Mesenchymal stem cell (in vitro differentiated cells and primary cell): ENCODE measurements at regions not wholly inside any gene's neighbourhood (a gene's known extent, or its start where the extent isn't known, plus 50 kb on each side); places are given as distances from the start of the nearest gene placed in this dataset.

Experiments used
- DNase-seq: peaks from one replicate; pipeline ENCODE4 v3.0.0-alpha.2; 2013
- H2AFZ ChIP-seq: one replicate; pipeline ENCODE4 v1.6.1; 2013; ENCODE audit warnings: low read depth, mild to moderate bottlenecking, control low read depth, inconsistent platforms, low read length, moderate library complexity
- H2AK5ac ChIP-seq: 2 replicates; pipeline ENCODE4 v1.6.1; 2013; ENCODE audit warnings: low read length, moderate library complexity, mild to moderate bottlenecking, inconsistent platforms; ENCODE audit not compliant: severe bottlenecking
- H2BK120ac ChIP-seq: one replicate; pipeline ENCODE4 v1.6.1; 2013; ENCODE audit warnings: low read depth, mild to moderate bottlenecking, inconsistent platforms, low read length, moderate library complexity
- H2BK12ac ChIP-seq, 2 experiments: one replicate each; pipeline ENCODE4 v1.6.1; 2013; ENCODE audit warnings: inconsistent platforms in 2 of 2, low read length in 2 of 2, mild to moderate bottlenecking in 2 of 2, moderate library complexity in 2 of 2, control low read depth in 1 of 2
- H2BK15ac ChIP-seq: one replicate; pipeline ENCODE4 v1.6.1; 2013; ENCODE audit warnings: mild to moderate bottlenecking, low read depth, inconsistent platforms; ENCODE audit not compliant: poor library complexity, severe bottlenecking
- H2BK5ac ChIP-seq: 2 replicates; pipeline ENCODE4 v1.6.1; 2013; ENCODE audit warnings: low read depth, mild to moderate bottlenecking, low read length, control low read depth, inconsistent platforms; ENCODE audit not compliant: poor library complexity, severe bottlenecking
- H3K14ac ChIP-seq, 2 experiments: one replicate each; pipeline ENCODE4 v1.6.1; 2013; ENCODE audit warnings: inconsistent platforms in 2 of 2, low read length in 2 of 2, control low read depth in 1 of 2, mild to moderate bottlenecking in 1 of 2, moderate library complexity in 1 of 2
- H3K18ac ChIP-seq, 2 experiments: one replicate each; pipeline ENCODE4 v1.6.1; 2013; ENCODE audit warnings: inconsistent platforms in 2 of 2, low read length in 2 of 2, control low read depth in 1 of 2, low read depth in 1 of 2, mild to moderate bottlenecking in 1 of 2
- H3K23ac ChIP-seq, 2 experiments: one replicate each; pipeline ENCODE4 v1.6.1; 2013; ENCODE audit warnings: inconsistent platforms in 2 of 2, low read length in 2 of 2, mild to moderate bottlenecking in 2 of 2, moderate library complexity in 2 of 2, control low read depth in 1 of 2
- H3K27ac ChIP-seq: 2 replicates; pipeline ENCODE4 v1.5.1; 2013; ENCODE audit warnings: mild to moderate bottlenecking, moderate library complexity, low read length, control low read depth, inconsistent platforms; ENCODE audit not compliant: poor library complexity, severe bottlenecking
- H3K27me3 ChIP-seq, 2 experiments: 2 replicates each; pipeline versions ENCODE4 v1.6.1 to v1.7.0; 2013; ENCODE audit warnings: low read length in 2 of 2, mild to moderate bottlenecking in 2 of 2, moderate library complexity in 2 of 2, control low read depth in 1 of 2, inconsistent platforms in 1 of 2; ENCODE audit not compliant: control insufficient read depth in 1 of 2, insufficient read depth in 1 of 2
- H3K36me3 ChIP-seq, 2 experiments: 2 replicates each; pipeline versions ENCODE4 v1.6.1 to v1.7.0; 2013; ENCODE audit warnings: low read length in 2 of 2, control low read depth in 1 of 2, inconsistent platforms in 1 of 2, low read depth in 1 of 2, mild to moderate bottlenecking in 1 of 2; ENCODE audit not compliant: insufficient read depth in 2 of 2, control insufficient read depth in 1 of 2
- H3K4ac ChIP-seq, 2 experiments: one replicate each; pipeline ENCODE4 v1.6.1; 2013; ENCODE audit warnings: inconsistent platforms in 2 of 2, low read length in 2 of 2, mild to moderate bottlenecking in 2 of 2, moderate library complexity in 2 of 2, control low read depth in 1 of 2, low read depth in 1 of 2
- H3K4me1 ChIP-seq: 2 replicates; pipeline ENCODE4 v1.6.1; 2013; ENCODE audit warnings: low read depth, low read length, control low read depth; ENCODE audit not compliant: control insufficient read depth, insufficient read depth
- H3K4me2 ChIP-seq: 2 replicates; pipeline ENCODE4 v1.6.1; 2013; ENCODE audit warnings: low read length, mild to moderate bottlenecking, inconsistent platforms; ENCODE audit not compliant: poor library complexity, severe bottlenecking
- H3K4me3 ChIP-seq, 2 experiments: 2 replicates each; pipeline versions ENCODE4 v1.5.1 to v1.7.0; 2013; ENCODE audit warnings: low read length in 2 of 2, mild to moderate bottlenecking in 2 of 2, control low read depth in 1 of 2, low read depth in 1 of 2; ENCODE audit not compliant: insufficient read depth in 1 of 2
- H3K79me1 ChIP-seq: replicated peaks from 2 replicates; pipeline ENCODE4 v1.6.1; 2013; ENCODE audit warnings: mild to moderate bottlenecking, control low read depth, low read length, inconsistent platforms; ENCODE audit not compliant: poor library complexity, severe bottlenecking
- H3K9ac ChIP-seq: 2 replicates; pipeline ENCODE4 v1.7.0; 2013; ENCODE audit warnings: mild to moderate bottlenecking, low read length, moderate library complexity
- H3K9me3 ChIP-seq: 2 replicates; pipeline ENCODE4 v1.7.0; 2013; ENCODE audit warnings: mild to moderate bottlenecking, low read length; ENCODE audit not compliant: control insufficient read depth
- H4K8ac ChIP-seq: one replicate; pipeline ENCODE4 v1.6.1; 2013; ENCODE audit warnings: inconsistent platforms, mild to moderate bottlenecking, low read length, moderate library complexity
- H4K91ac ChIP-seq: one replicate; pipeline ENCODE4 v1.6.1; 2013; ENCODE audit warnings: mild to moderate bottlenecking, low read length, inconsistent platforms
- WGBS: methylation state at CpG from one replicate; pipeline ENCODE4 v1.1.7; 2013; ENCODE audit warnings: mixed read lengths; 5-methylcytosine and 5-hydroxymethylcytosine counted together

- Histone ChIP-seq H2AK5ac (no peak overlapping the region), H3K79me1 (no peaks in the 10 kb centered on the region), H2AFZ (no peak overlapping the region), H3K27ac (no peak overlapping the region), H3K4me3 (no peak overlapping the region), H3K14ac (no peak overlapping the region), H4K8ac (no peak overlapping the region), H2BK12ac (no peak overlapping the region), H3K36me3 (no peaks in the 10 kb centered on the region), H2BK5ac (no peak overlapping the region), H3K4me2 (no peak overlapping the region), H3K23ac (no peak overlapping the region), H4K91ac (no peak overlapping the region), H3K9ac (no peak overlapping the region), H3K27me3 (peaks cover 0 to 10% of the 10 kb centered on the region in 2 experiments), H2BK15ac (no peak overlapping the region), H2BK120ac (no peak overlapping the region), H3K4ac (no peak overlapping the region), H3K18ac (no peak overlapping the region), H3K9me3 (no peaks in the 10 kb centered on the region), H3K4me1 (no peaks in the 10 kb centered on the region)
- DNase-seq, result no peak
- 93% methylated on average over 4 of the region's 4 CpGs for WGBS
These were observed 222.6 kb downstream of the TEX36 start for GRCh38 chr10:125460326-125460725.

- H3K4me1 ChIP-seq, result no peaks in the 10 kb centered on the region
- H3K23ac ChIP-seq, result no peak overlapping the region
- no peak overlapping the region for H3K4me3 ChIP-seq
- H4K8ac ChIP-seq, result no peak overlapping the region
- DNase-seq, result no peak
- no peak overlapping the region for H4K91ac ChIP-seq
- H3K4ac ChIP-seq, result no peak overlapping the region
- H3K4me2 ChIP-seq, result no peak overlapping the region
- no peaks in the 10 kb centered on the region for H3K79me1 ChIP-seq
- H2BK120ac ChIP-seq, result no peak overlapping the region
- no peak overlapping the region for H3K27ac ChIP-seq
- peaks cover 0 to 14% of the 10 kb centered on the region in 2 experiments for H3K27me3 ChIP-seq
- no peak overlapping the region for H3K18ac ChIP-seq
- no peaks in the 10 kb centered on the region for H3K36me3 ChIP-seq
- H2BK5ac ChIP-seq, result no peak overlapping the region
- no peaks in the 10 kb centered on the region for H3K9me3 ChIP-seq
- no peak overlapping the region for H2BK12ac ChIP-seq
- no peak overlapping the region for H3K14ac ChIP-seq
- H3K9ac ChIP-seq, result no peak overlapping the region
- WGBS, result 65% methylated on average over 5 of the region's 5 CpGs
- H2AK5ac ChIP-seq, result no peak overlapping the region
- no peak overlapping the region for H2BK15ac ChIP-seq
- H2AFZ ChIP-seq, result no peak overlapping the region
These were observed 225.6 kb downstream of the TEX36 start for GRCh38 chr10:125457406-125457805.

DNA sequence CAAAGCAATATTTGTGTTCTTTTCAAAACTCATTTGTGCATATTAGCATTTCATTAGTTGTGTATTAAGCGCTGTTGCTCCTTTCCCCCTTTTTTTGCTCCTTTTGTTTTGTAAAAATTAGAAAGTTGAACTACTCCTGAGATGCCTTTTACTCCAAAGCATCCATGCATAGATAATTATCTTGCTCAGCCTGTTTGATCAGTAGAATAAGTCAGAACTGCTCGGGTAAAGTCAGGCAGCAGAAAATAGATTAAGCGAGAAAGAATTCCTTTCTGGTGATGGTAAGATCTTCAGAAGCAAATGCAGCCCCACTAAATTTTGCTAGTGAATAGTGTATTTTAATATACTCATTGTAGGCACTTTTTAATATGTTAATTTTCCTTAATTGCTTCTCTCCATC, 227.1 kb downstream of the TEX36 start:
- no peak overlapping the region for H2AK5ac ChIP-seq
- peaks cover 0 to 14% of the 10 kb centered on the region in 2 experiments for H3K27me3 ChIP-seq
- H3K4me2 ChIP-seq, result no peak overlapping the region
- no peak overlapping the region for H2BK12ac ChIP-seq
- no peak overlapping the region for H3K9ac ChIP-seq
- no peak overlapping the region for H3K23ac ChIP-seq
- no peak overlapping the region for H4K8ac ChIP-seq
- no peak overlapping the region for H3K18ac ChIP-seq
- no peak for DNase-seq
- no peaks in the 10 kb centered on the region for H3K36me3 ChIP-seq
- H3K4me3 ChIP-seq, result no peak overlapping the region
- H3K27ac ChIP-seq, result no peak overlapping the region
- no peak overlapping the region for H3K4ac ChIP-seq
- no peak overlapping the region for H2BK120ac ChIP-seq
- no peak overlapping the region for H2BK15ac ChIP-seq
- no peaks in the 10 kb centered on the region for H3K9me3 ChIP-seq
- no peak overlapping the region for H2BK5ac ChIP-seq
- no peaks in the 10 kb centered on the region for H3K4me1 ChIP-seq
- 9% methylated on average over 2 of the region's 3 CpGs for WGBS
- no peak overlapping the region for H2AFZ ChIP-seq
- H3K79me1 ChIP-seq, result no peaks in the 10 kb centered on the region
- H3K14ac ChIP-seq, result no peak overlapping the region
- no peak overlapping the region for H4K91ac ChIP-seq

- no peaks in the 10 kb centered on the region for H3K4me1 ChIP-seq
- no peak overlapping the region for H3K4me2 ChIP-seq
- H3K14ac ChIP-seq, result no peak overlapping the region
- no peak overlapping the region for H2BK120ac ChIP-seq
- no peaks in the 10 kb centered on the region for H3K36me3 ChIP-seq
- no peak overlapping the region for H2AK5ac ChIP-seq
- no peak overlapping the region for H4K8ac ChIP-seq
- no peak overlapping the region for H4K91ac ChIP-seq
- H2BK12ac ChIP-seq, result no peak overlapping the region
- H3K79me1 ChIP-seq, result no peaks in the 10 kb centered on the region
- no peak overlapping the region for H3K23ac ChIP-seq
- no peak overlapping the region for H3K9ac ChIP-seq
- no peak for DNase-seq
- no peak overlapping the region for H3K27ac ChIP-seq
- no peak overlapping the region for H2AFZ ChIP-seq
- H3K9me3 ChIP-seq, result no peaks in the 10 kb centered on the region
- no peak overlapping the region for H3K4ac ChIP-seq
- WGBS, result 20% methylated on average over 1 of the region's 2 CpGs
- H3K4me3 ChIP-seq, result no peak overlapping the region
- H3K18ac ChIP-seq, result no peak overlapping the region
- no peak overlapping the region for H2BK15ac ChIP-seq
- no peak overlapping the region for H2BK5ac ChIP-seq
- peaks cover 0 to 14% of the 10 kb centered on the region in 2 experiments for H3K27me3 ChIP-seq
These were observed 227.5 kb downstream of the TEX36 start for GRCh38 chr10:125455431-125455830.
